ENCODE measurements at regions not wholly inside any gene's neighbourhood (a gene's known extent, or its start where the extent isn't known, plus 50 kb on each side); places are given as distances from the start of the nearest gene placed in this dataset.
A peak's percentile ranks its signal among the peaks of the same experiment; 100 is the strongest.

GRCh38 chr18:76202322-76202721, 292.7 kb downstream of the ZNF516 start:
- no peak for DNase-seq (ENCODE audit: low spot score)

GRCh38 chr18:76195601-76196000, 299.4 kb downstream of the ZNF516 start:
- DNase-seq (ENCODE audit: low spot score): no peak

- DNase-seq (ENCODE audit: low spot score): no peak
Observed at GRCh38 chr18:76188097-76188496, 306.9 kb downstream of the ZNF516 start.

GRCh38 chr18:76179257-76179656, 315.8 kb downstream of the ZNF516 start:
- DNase-seq (ENCODE audit: low spot score): no peak

GRCh38 chr18:76177160-76177559, 317.9 kb downstream of the ZNF516 start:
- no peak for DNase-seq (ENCODE audit: low spot score)

- DNase-seq (ENCODE audit: low spot score): no peak
Observed at GRCh38 chr18:76174451-76174850, 320.6 kb downstream of the ZNF516 start.

GRCh38 chr18:76169733-76170132, 325.3 kb downstream of the ZNF516 start:
- no peak for DNase-seq (ENCODE audit: low spot score)

GRCh38 chr18:76167845-76168621, 327.0 kb downstream of the ZNF516 start:
- DNase-seq (ENCODE audit: low spot score): no peak

- no peak for DNase-seq (ENCODE audit: low spot score)
Observed at GRCh38 chr18:76167410-76167809, 327.6 kb downstream of the ZNF516 start.

GRCh38 chr18:76162886-76163285, 332.2 kb downstream of the ZNF516 start:
- DNase-seq (ENCODE audit: low spot score): no peak

GRCh38 chr18:76161983-76162382, 333.1 kb downstream of the ZNF516 start:
- no peak for DNase-seq (ENCODE audit: low spot score)

GRCh38 chr18:76153691-76154090, 341.4 kb downstream of the ZNF516 start:
- DNase-seq (ENCODE audit: low spot score): no peak

- DNase-seq (ENCODE audit: low spot score): no peak
Observed at GRCh38 chr18:76149734-76150133, 345.3 kb downstream of the ZNF516 start.

GRCh38 chr18:76149284-76149683, 345.8 kb downstream of the ZNF516 start:
- DNase-seq (ENCODE audit: low spot score): no peak

GRCh38 chr18:76145521-76146376, 349.3 kb downstream of the ZNF516 start:
- DNase-seq (ENCODE audit: low spot score): no peak

- no peak for DNase-seq (ENCODE audit: low spot score)
Observed at GRCh38 chr18:76144844-76145243, 350.2 kb downstream of the ZNF516 start.

GRCh38 chr18:76142611-76143010, 352.4 kb downstream of the ZNF516 start:
- DNase-seq (ENCODE audit: low spot score): no peak

GRCh38 chr18:76139844-76140243, 355.2 kb downstream of the ZNF516 start:
- no peak for DNase-seq (ENCODE audit: low spot score)

GRCh38 chr18:76137216-76137615, 357.8 kb downstream of the ZNF516 start:
- no peak for DNase-seq (ENCODE audit: low spot score)

- DNase-seq (ENCODE audit: low spot score): no peak
Observed at GRCh38 chr18:76136701-76137100, 358.3 kb downstream of the ZNF516 start.

GRCh38 chr18:76134628-76135027, 360.4 kb downstream of the ZNF516 start:
- DNase-seq (ENCODE audit: low spot score): no peak

GRCh38 chr18:76133873-76134272, 361.2 kb downstream of the ZNF516 start:
- no peak for DNase-seq (ENCODE audit: low spot score)

- DNase-seq (ENCODE audit: low spot score): peak; percentile 92
Observed at GRCh38 chr18:76131738-76132137, 363.3 kb downstream of the ZNF516 start.

All from H4 (cell line).